Fibroblast of villous mesenchyme (primary cell): ENCODE measurements at regions not wholly inside any gene's neighbourhood (a gene's known extent, or its start where the extent isn't known, plus 50 kb on each side); places are given as distances from the start of the nearest gene placed in this dataset.

Experiments
- DNase-seq: peaks from one replicate; pipeline ENCODE4 v3.0.0-alpha.2; 2010; ENCODE audit warnings: low read depth
- H3K4me3 ChIP-seq: 2 replicates; pipeline ENCODE4 v1.5.1; 2011; ENCODE audit warnings: low read depth, mild to moderate bottlenecking, low read length
- TF ChIP-seq, protein P1 (sequence below): IDR thresholded peaks from 2 replicates; pipeline ENCODE4 v1.5.1; 2012; ENCODE audit warnings: low read depth, mild to moderate bottlenecking, low read length; ENCODE audit not compliant: insufficient read depth

DNA sequence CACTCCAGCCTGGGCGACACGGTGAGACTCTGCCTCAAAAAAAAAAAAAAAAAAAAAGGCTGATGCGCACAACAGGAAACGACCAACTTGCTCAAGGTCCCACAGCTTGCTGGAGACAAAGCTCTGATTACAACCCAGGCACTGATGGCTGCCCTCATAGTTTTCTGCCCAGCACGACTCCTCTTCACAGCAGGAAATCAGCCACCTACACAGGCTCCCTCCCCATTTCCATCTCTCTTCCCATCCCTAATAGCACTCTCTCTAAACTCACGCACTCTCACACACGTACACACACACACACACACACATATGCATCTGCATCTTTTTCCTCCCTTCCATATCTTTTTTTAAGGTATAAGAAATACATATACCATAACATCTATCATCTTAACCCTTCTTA lies 153.5 kb upstream of the SOD1 start:
- TF ChIP-seq, protein P1, sequence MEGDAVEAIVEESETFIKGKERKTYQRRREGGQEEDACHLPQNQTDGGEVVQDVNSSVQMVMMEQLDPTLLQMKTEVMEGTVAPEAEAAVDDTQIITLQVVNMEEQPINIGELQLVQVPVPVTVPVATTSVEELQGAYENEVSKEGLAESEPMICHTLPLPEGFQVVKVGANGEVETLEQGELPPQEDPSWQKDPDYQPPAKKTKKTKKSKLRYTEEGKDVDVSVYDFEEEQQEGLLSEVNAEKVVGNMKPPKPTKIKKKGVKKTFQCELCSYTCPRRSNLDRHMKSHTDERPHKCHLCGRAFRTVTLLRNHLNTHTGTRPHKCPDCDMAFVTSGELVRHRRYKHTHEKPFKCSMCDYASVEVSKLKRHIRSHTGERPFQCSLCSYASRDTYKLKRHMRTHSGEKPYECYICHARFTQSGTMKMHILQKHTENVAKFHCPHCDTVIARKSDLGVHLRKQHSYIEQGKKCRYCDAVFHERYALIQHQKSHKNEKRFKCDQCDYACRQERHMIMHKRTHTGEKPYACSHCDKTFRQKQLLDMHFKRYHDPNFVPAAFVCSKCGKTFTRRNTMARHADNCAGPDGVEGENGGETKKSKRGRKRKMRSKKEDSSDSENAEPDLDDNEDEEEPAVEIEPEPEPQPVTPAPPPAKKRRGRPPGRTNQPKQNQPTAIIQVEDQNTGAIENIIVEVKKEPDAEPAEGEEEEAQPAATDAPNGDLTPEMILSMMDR = no peak
- H3K4me3 ChIP-seq = no peak overlapping the region
- DNase-seq = no peak

DNA sequence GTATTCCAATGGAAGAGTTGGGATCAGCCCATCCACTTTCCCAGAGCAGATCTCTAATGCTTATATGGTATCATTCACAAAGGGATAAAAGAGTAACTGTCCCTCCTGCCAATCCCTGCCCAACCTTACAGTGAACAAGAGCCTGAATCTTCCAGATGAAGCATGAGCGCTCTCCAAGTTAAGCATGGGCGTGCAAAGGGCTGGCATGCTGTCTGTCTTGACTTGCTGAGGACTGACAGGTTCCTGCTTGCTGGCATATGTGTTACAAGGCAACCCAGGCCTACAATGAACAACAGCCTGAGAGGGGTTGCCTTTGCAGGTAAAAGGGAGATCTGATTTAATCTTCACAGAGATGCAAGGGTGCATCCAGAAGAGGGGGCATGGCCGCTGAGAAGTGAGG lies 155.6 kb upstream of the SOD1 start:
- TF ChIP-seq, protein P1 = no peak
- H3K4me3 ChIP-seq = no peak overlapping the region
- DNase-seq = no peak

DNA sequence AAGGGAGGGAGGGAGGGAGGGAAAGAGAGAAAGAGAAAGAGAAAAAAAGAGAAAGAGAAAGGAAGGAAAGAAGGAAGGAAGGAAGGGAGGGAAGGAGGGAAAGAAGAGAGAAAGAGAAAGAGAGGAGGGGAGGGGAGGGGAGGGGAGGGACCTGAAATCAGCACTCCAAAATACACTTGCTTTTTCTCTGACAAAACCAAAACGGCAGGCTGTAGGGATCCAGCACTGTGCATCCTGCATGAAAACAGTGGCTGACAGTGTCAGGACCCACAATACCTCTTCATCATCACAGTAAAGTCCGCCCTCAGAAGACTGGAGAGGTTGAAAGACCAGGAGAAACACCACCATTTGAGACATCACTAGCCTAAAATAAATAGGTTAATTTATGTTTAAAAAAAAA lies 156.0 kb upstream of the SOD1 start:
- TF ChIP-seq, protein P1 = no peak
- DNase-seq = no peak
- H3K4me3 ChIP-seq = no peak overlapping the region

DNA sequence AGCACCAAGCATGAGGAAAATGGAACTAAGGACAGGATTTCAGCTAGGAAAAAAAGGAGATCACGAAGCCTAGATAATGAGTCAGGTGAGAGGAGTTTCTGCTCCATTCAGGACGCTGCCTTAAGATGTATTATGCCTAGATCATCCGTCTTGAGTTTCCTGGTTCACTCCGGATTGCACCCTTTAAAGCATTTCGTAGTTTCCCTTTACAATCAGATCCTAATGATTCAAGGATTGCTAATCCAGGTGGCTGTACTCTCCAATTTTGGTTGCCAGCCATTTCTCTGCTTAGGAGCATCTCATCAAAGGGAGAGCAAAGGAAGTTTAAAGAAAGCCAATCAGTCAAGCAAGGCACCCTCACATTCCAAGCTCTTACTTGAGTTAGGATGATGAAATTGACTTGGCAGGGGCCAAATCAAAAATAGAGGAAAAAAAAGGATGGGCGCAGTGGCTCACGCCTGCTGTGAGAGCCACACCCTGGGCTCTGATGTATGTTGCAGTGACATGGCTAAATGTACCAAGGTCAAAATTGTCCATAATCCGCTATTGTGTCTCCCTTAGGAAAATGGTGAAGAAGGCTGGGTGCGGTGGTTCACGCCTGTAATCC lies 156.9 kb upstream of the SOD1 start:
- H3K4me3 ChIP-seq = no peak overlapping the region
- TF ChIP-seq, protein P1 = no peak
- no peak for DNase-seq

DNA sequence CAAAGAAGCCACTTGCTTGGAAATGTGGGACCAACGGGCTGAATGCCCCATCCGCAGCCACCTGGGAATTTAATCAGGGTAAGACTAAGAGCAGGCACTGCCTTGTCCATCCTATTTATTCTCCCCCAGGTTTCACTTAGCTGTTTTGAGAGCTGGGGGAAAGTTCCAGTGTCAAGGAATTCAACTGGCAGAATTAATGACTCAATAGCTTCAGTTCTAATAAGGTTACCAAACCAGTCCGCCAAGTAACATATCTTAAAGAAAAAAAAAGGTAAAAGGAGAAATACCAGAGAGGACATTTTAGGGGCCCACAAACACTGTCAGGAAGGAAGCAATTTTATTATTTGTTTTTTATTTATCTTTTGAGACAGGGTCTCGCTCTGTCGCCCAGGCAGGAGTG lies 157.6 kb upstream of the SOD1 start:
- DNase-seq = no peak
- H3K4me3 ChIP-seq = no peak overlapping the region
- TF ChIP-seq, protein P1 = no peak

DNA sequence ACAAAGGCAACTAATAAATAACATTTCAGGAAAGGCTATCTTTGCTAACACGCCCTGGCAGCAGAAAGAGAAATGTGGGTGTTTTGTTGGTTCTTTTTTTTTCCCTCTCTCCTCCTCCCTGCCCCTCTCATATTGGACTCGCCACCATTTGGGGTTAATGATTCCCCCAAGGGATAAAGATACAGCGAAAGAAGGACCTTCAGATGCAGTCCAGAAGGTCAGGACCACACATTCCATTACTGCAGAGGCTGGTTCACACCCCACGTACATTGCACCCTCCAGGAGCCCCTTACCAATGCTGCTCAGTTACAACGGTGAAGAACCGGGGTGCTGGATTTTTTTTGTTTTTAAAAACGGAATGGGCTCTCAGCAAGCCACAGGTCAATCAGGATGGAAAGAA lies 156.9 kb upstream of the TIAM1 start:
- no peak overlapping the region for H3K4me3 ChIP-seq
- DNase-seq = no peak
- TF ChIP-seq, protein P1 = no peak

DNA sequence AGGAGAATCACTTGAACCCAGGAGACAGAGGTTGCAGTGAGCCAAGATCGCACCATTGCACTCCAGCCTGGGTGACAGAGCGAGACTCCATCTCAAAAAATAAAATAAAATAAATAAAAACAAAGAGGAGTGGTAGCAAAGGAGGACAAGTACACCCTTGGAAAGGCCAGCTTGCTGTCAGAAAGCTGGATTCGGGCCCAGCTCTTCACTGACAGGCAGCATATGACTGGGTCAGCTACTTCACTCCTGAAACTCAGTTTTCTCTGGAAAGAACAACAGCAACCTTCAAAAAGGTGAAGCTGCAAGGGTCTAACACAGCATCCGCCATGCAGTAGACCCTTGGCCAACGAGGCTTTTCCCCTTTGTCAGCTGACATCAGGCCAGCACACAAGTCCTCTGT lies 156.0 kb upstream of the TIAM1 start:
- TF ChIP-seq, protein P1 = no peak
- H3K4me3 ChIP-seq = no peak overlapping the region
- DNase-seq = no peak
